Heart right ventricle (tissue), 16 donors: ENCODE measurements at regions not wholly inside any gene's neighbourhood (a gene's known extent, or its start where the extent isn't known, plus 50 kb on each side); places are given as distances from the start of the nearest gene placed in this dataset.

Experiments
- ATAC-seq, 8 donors: fragments of 200-7000 bp; cut with Tn5 transposase; one replicate each; pipeline ENCODE4 v1.9.1; 2020; ENCODE audit warnings: mild to moderate bottlenecking in 8 of 8, moderate library complexity in 8 of 8, moderate number of reproducible peaks in 1 of 8
- DNase-seq, 2 donors: peaks; one replicate each; pipeline ENCODE4 v3.0.0-alpha.2; 2020
- H3K27ac ChIP-seq, 10 donors: fragments of 200-600 bp; sonication (generic) in 2 of 10; one replicate each; pipeline versions ENCODE4 v1.5.0 to v1.8.0; 2020 to 2022; ENCODE audit warnings: mild to moderate bottlenecking in 3 of 10
- H3K27me3 ChIP-seq, 7 donors: fragments of 200-600 bp; one replicate each; pipeline ENCODE4 v1.8.0; 2021 to 2022; ENCODE audit warnings: mild to moderate bottlenecking in 2 of 7
- H3K36me3 ChIP-seq, 9 donors: fragments of 200-600 bp; sonication (generic) in 1 of 9; one replicate each; pipeline versions ENCODE4 v1.5.0 to v1.8.0; 2020 to 2022; ENCODE audit warnings: mild to moderate bottlenecking in 2 of 9
- H3K4me1 ChIP-seq, 9 donors: fragments of 200-600 bp; sonication (generic) in 1 of 9; one replicate each; pipeline versions ENCODE4 v1.5.0 to v1.8.0; 2020 to 2022; ENCODE audit warnings: mild to moderate bottlenecking in 4 of 9
- H3K4me3 ChIP-seq, 10 donors: fragments of 200-600 bp; sonication (generic) in 2 of 10; one replicate each; pipeline versions ENCODE4 v1.5.0 to v1.8.0; 2020 to 2022; ENCODE audit warnings: mild to moderate bottlenecking in 7 of 10, moderate library complexity in 2 of 10
- H3K9me3 ChIP-seq, 11 donors: fragments of 200-600 bp in 10 of 11; sonication (generic) in 2 of 11; one replicate each; pipeline versions ENCODE4 v1.5.0 to v1.8.0; 2013 to 2022; ENCODE audit warnings: mild to moderate bottlenecking in 2 of 11, control low read depth in 1 of 11, moderate library complexity in 1 of 11
- CTCF ChIP-seq, 9 donors: fragments of 200-600 bp; sonication (generic) in 2 of 9; IDR thresholded peaks; one replicate each; pipeline versions ENCODE4 v1.5.0 to v1.8.0; 2021 to 2022; ENCODE audit warnings: antibody characterized with exemption in 9 of 9, mild to moderate bottlenecking in 5 of 9, moderate library complexity in 1 of 9
- WGBS, 2 donors: extraction: QIAGEN DNeasy Blood & Tissue Kit; methylation state at CpG; one replicate each; pipeline ENCODE4 v1.1.7; 2013; ENCODE audit warnings: inconsistent platforms in 1 of 2; 5-methylcytosine and 5-hydroxymethylcytosine counted together
- intact Hi-C, 10 donors: fragments of 100-400 bp; cut with DNase I; formaldehyde crosslinking; loops; one replicate each; pipeline versions ENCODE4 v1.11.1 to v1.14.2; 2022
- donor health status: Arrhythmogenic right ventricular cardiomyopathy.
- donor health status: ischemic (EF 13 %, LVEDD 7.1; RV severe dilation, severe dysfunction).
- donor health status: healthy with polysubstance abuse.
- donor health status: DM: no; HTN: yes; CAD: no.
- donor health status: DM: no; HTN: no; CAD: no.
- donor health status: ischemic (EF 25% LVEDD 6.9; RV normal size, moderate dysfunction).
- donor health status: ischemic (EF 25% LVEDD 5.7; RV mildly dilated, moderate dysfunction).
- donor health status: healthy.
- donor health status: DM: yes; HTN: yes; CAD: no.
- donor health status: Ischemic cardiomyopathy.
- donor health status: ischemic (EF 35%, LVEDD 5.7; RV mildly dilated, moderate dysfunction).
- donor health status: nonischemic (EF 11% LVEDD 7.7; RV severe dilation, severe dysfunction).
- donor health status: DM: yes; HTN: yes; CAD: no.
- donor health status: PGD.
- donor health status: ischemic (EF 29% LVEDD 5.4; RV normal size, mild dysfunction).
- donor health status: nonischemic (EF 23%, LVEDD 6.1; RV moderate dilation, normal function).

- Histone ChIP-seq H3K4me1 (peaks cover 0 to 10% (median 0%) of the 10 kb centered on the region in 9 donors), H3K27ac (no peak overlapping the region), H3K4me3 (no peak overlapping the region), H3K27me3 (no peaks in the 10 kb centered on the region), H3K9me3 (no peaks in the 10 kb centered on the region), H3K36me3 (no peaks in the 10 kb centered on the region)
- DNase-seq (no peak), ATAC-seq (no peak)
- WGBS, 2 donors: 95 to 98% methylated on average over 4 of the region's 4 CpGs
- intact Hi-C loops: no loop called here
- TF ChIP-seq CTCF (IDR thresholded peaks at IDR 0.05): no peak
Observed at GRCh38 chr3:168817177-168817576, 721.5 kb upstream of the GOLIM4 start.

- Histone ChIP-seq H3K4me3 (no peak overlapping the region), H3K27me3 (no peaks in the 10 kb centered on the region), H3K9me3 (no peaks in the 10 kb centered on the region), H3K27ac (no peak overlapping the region), H3K4me1 (peaks cover 0 to 6% (median 0%) of the 10 kb centered on the region in 9 donors), H3K36me3 (no peaks in the 10 kb centered on the region)
- 73 to 79% methylated on average over 2 of the region's 2 CpGs for WGBS, 2 donors
- intact Hi-C loops: no loop called here
- no peak for TF ChIP-seq CTCF (IDR thresholded peaks at IDR 0.05)
- no peak for ATAC-seq
- DNase-seq: no peak
Observed at GRCh38 chr3:168815946-168816345, 720.2 kb upstream of the GOLIM4 start.

- no peak overlapping the region for H3K4me3 ChIP-seq
- no peaks in the 10 kb centered on the region for H3K36me3 ChIP-seq
- no peak for DNase-seq
- intact Hi-C loops: no loop called here
- 92 to 97% methylated on average over 2 of the region's 2 CpGs for WGBS, 2 donors
- no peak for ATAC-seq
- TF ChIP-seq CTCF (IDR thresholded peaks at IDR 0.05): no peak
- H3K27me3 ChIP-seq: no peaks in the 10 kb centered on the region
- H3K4me1 ChIP-seq: no peaks in the 10 kb centered on the region
- H3K27ac ChIP-seq: no peak overlapping the region
- H3K9me3 ChIP-seq: no peaks in the 10 kb centered on the region
Observed at GRCh38 chr3:168813225-168813802, 717.6 kb upstream of the GOLIM4 start.

GRCh38 chr3:168812234-168812633 lies 716.5 kb upstream of the GOLIM4 start:
- intact Hi-C loops: no loop called here
- no peak for TF ChIP-seq CTCF (IDR thresholded peaks at IDR 0.05)
- 82 to 84% methylated on average over 3 of the region's 3 CpGs for WGBS, 2 donors
- Histone ChIP-seq H3K9me3 (no peaks in the 10 kb centered on the region), H3K27me3 (no peaks in the 10 kb centered on the region), H3K4me1 (no peaks in the 10 kb centered on the region), H3K27ac (no peak overlapping the region), H3K4me3 (no peak overlapping the region), H3K36me3 (no peaks in the 10 kb centered on the region)
- ATAC-seq (no peak), DNase-seq (no peak)
